ENCODE measurements at regions not wholly inside any gene's neighbourhood (a gene's known extent, or its start where the extent isn't known, plus 50 kb on each side); places are given as distances from the start of the nearest gene placed in this dataset.

GRCh38 chr2:83782122-83782521 lies 677.0 kb downstream of the SUCLG1 start:
- intact Hi-C loops (cut with DNase I): no loop called here
- DNase-seq (ENCODE audit: low spot score): no peak

DNA sequence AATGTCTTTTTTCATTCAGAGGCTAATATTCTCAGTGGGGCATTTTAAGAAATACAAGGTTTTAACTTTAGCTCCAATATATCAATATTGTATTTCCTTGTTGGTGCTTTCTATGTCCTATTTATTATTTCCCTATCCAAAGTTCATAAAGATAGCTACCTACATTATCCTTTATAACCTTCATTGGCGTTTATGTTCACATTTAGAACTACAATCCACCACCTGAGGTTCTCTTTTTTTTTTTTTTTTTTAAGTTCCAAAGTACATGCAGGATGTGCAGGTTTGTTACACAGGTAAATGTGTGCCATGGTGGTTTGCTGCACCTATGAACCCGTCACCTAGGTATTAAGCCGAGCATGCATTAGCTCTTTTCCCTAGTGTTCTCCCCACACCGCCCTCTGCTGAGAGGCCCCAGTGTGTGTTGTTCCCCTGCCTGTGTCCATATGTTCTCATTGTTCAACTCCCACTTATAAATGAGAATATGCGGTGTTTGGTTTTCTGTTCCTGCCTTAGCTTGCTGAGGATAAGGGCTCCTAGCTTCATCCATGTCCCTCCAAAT lies 694.6 kb downstream of the SUCLG1 start:
- intact Hi-C loops (cut with DNase I): no loop called here
- no peak for DNase-seq (ENCODE audit: low spot score)

DNA sequence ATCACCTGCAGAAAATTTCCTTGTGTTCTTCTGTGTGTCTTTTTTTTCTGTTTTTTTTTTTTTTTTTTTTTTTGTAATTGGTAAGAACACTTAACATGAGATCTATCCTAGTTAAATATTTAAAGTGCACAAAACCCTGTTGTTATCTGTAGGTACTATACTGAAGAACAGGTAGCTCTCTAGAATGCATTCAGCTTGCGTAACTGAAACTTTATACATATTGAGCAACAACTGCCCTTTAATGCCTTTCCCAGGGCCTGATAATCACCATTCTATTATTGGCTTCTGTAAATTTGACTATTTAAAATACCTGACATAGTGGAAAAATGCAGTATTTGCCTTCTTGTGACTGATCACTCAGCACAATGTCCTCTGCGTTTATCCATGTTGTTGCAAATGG lies 701.8 kb downstream of the SUCLG1 start:
- intact Hi-C loops (cut with DNase I): no loop called here
- no peak for DNase-seq (ENCODE audit: low spot score)

GRCh38 chr2:83756219-83756618 lies 702.9 kb downstream of the SUCLG1 start:
- intact Hi-C loops (cut with DNase I): no loop called here
- DNase-seq (ENCODE audit: low spot score): no peak

GRCh38 chr2:83747141-83747540 lies 711.9 kb downstream of the SUCLG1 start:
- intact Hi-C loops (cut with DNase I): no loop called here
- no peak for DNase-seq (ENCODE audit: low spot score)

DNA sequence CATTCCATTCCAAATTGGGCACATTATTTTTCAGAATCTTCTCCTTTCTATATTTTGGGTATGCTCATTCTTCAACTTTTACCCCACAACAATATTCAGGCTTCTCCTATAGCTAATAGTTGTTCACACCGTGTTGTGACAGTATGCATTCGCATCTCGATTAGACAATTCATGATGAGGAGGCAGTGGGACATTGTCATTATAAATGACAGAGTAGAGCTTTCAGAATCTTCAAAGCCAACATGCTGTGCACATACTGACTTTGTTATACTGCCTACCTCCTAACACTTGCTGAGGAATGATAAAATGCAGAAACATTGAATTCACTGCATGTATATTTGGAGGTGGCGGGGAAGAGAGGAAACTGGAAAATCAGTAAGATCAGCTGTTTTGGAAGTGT lies 714.2 kb downstream of the SUCLG1 start:
- intact Hi-C loops (cut with DNase I): no loop called here
- no peak for DNase-seq (ENCODE audit: low spot score)

- no peak for DNase-seq (ENCODE audit: low spot score)
- intact Hi-C loops (cut with DNase I): no loop called here
Measured at GRCh38 chr2:83742117-83742782, 716.8 kb downstream of the SUCLG1 start.

- DNase-seq (ENCODE audit: low spot score): no peak
Measured at GRCh38 chr2:83730223-83730622, 728.9 kb downstream of the SUCLG1 start.

GRCh38 chr2:83725735-83726134 lies 733.3 kb downstream of the SUCLG1 start:
- intact Hi-C loops (cut with DNase I): no loop called here
- no peak for DNase-seq (ENCODE audit: low spot score)

More at GRCh38 chr2:83730223-83730622, 728.9 kb downstream of the SUCLG1 start:
- intact Hi-C loops (cut with DNase I): no loop called here

DNA sequence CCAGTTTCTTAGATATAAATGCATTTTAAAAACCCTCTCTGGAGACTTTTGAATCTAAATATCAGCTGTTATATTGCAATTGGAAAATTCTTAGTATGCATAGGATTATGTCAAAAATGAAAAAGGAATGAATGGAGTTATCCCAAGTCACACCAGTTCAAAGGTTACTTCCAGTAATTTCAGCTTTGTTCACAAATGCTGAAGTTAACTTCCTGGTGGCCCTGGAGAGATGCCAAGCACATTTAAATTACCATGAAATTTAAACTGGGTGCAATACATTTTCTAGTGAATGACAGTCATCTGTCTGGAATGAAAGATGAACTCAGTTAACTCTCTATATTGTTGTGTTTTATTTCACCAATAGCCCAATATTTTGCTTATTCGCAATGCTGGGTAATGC lies 753.9 kb downstream of the SUCLG1 start:
- intact Hi-C loops (cut with DNase I): no loop called here
- DNase-seq (ENCODE audit: low spot score): no peak

DNA sequence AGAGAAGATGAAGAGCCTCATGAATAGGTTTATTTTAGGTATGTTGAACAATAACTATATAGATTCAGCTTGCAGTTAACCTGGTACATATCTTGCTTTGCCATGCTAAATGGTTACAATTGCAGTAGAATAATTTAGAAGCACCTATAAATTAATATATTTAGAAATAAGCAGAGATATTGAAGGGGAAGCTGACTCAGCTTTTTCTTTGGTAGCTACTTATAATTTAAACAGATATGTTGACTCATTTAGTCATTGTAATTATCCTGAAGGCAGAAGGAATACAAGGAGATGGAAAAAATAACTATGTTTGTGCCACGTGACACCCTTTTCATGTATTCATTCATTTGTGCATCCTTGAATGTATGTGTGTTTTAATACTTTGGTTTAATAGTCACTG lies 755.5 kb downstream of the SUCLG1 start:
- intact Hi-C loops (cut with DNase I): no loop called here
- no peak for DNase-seq (ENCODE audit: low spot score)

DNA sequence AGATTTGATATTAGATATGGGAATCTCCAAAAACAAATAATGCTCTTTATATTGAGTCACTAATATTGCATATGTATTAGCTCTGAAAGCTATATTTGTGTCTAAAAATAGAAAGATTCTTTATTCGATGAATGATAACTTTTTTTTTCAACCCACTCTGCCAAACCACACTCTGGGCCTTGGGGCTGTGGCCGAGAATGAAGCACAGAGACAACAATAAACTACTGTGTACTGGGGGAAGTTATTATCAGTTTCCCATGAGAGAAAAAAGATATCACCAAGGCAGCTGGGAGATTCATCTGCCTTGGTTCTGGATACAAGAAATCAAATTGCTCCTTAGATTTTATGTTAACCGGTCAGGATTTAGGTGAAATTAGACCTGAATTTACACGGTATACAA lies 762.2 kb downstream of the SUCLG1 start:
- intact Hi-C loops (cut with DNase I): no loop called here
- DNase-seq (ENCODE audit: low spot score): no peak

GRCh38 chr2:83695530-83695929 lies 763.5 kb downstream of the SUCLG1 start:
- intact Hi-C loops (cut with DNase I): no loop called here
- DNase-seq (ENCODE audit: low spot score): no peak

DNA sequence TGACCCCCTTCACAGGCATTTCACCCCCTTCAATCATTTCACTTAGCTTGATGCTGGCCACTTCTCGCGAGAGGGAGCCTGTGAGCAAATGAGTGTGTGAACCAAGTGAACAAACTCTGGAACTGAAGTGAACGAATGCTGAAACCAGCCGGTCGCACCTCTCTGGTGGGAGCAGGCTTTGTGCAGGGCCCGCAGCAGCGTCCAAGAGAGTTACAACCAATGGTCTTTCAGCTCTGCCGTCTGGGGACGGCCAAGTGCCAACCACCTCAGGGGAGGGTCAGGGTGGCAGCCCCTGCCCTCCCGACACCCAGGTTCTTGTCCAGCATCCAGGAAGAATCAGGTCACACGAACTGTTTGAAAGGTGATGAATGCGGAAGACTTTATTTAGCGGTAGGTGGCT lies 764.0 kb downstream of the SUCLG1 start:
- intact Hi-C loops (cut with DNase I): no loop called here

DNA sequence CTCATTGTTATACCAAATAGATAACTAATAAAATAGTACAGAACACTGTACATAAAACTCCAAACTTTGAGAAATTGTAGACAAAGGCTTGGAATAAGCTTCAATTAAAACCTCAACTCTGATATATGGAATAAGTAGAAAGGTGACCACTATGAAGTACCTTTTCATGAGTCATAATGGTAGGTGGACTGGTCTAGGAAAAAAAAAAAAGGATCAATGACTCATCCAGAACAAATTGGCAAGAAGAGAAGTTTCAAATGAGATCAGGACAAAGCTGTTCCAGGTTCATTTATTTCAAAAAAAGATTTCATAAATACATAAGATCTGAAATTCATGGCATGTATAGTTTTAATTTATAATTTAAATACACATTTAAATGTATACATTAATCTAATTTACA lies 769.7 kb downstream of the SUCLG1 start:
- intact Hi-C loops (cut with DNase I): no loop called here
- no peak for DNase-seq (ENCODE audit: low spot score)

More for the DNA sequence above, 764.0 kb downstream of the SUCLG1 start:
- DNase-seq (ENCODE audit: low spot score): no peak

DNA sequence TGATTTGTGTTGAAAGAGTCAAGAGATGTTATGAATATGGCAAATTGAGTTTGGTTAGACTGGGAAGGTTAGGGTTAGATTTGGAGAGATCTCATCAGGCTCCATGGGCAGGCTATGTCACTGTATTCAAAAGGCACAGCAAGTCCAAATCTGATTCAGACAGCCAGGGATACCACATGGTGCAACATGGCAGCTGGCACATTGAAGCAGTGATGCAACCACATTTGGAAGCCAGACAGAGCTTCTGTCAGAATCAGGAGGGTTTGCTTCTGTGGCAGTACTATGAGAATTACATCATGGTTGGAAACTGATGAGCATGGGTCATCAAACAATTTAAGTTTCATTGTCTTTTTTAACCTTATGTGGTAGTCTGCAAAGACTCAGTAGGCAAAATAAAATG lies 772.2 kb downstream of the SUCLG1 start:
- no peak for DNase-seq (ENCODE audit: low spot score)
- intact Hi-C loops (cut with DNase I): no loop called here

DNA sequence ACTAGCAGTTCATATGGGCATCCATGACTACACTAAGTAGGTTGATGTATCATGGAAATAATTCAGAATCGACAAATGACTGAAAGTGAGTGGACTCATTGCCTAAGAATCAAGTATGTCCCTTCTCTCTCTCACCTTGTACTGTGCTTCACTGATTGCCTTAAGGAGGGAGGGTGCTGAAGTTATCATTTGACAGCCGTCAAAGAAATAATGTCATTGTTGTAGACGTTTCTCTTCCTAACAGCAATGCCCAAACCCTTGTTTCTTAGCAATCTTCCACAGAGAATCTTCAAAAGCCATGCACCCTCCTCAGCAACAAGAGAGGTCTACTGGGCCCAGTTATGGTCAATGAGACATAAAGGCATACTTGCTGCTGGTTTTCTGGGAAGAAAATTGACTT lies 785.0 kb downstream of the SUCLG1 start:
- intact Hi-C loops (cut with DNase I): no loop called here
- no peak for DNase-seq (ENCODE audit: low spot score)

- no peak for DNase-seq (ENCODE audit: low spot score)
- intact Hi-C loops (cut with DNase I): no loop called here
Measured at GRCh38 chr2:83665894-83666293, 793.2 kb downstream of the SUCLG1 start.

- intact Hi-C loops (cut with DNase I): no loop called here
- no peak for DNase-seq (ENCODE audit: low spot score)
Measured at GRCh38 chr2:83665154-83665553, 793.9 kb downstream of the SUCLG1 start.

DNA sequence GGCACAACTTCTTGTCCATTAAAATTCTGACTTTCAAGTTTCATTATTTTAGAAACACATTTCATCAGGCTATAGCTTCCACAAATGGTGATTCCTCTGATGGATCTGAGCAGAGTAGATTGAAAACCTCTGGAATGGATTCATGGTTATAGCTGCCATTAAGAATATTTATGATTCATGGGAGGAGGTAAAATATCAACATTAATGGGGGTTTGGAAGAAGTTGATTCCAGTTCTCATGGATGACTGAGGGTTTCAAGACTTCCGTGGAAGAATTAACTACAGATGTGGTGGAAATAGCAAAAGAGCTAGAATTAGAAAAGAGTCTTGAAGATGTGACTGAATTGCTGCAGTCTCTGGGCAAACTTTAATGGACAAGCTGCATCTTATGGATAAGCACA lies 797.4 kb downstream of the SUCLG1 start:
- intact Hi-C loops (cut with DNase I): no loop called here
- DNase-seq (ENCODE audit: low spot score): no peak

- intact Hi-C loops (cut with DNase I): no loop called here
- DNase-seq (ENCODE audit: low spot score): no peak
Measured at GRCh38 chr2:83654091-83654611, 804.9 kb downstream of the SUCLG1 start.
